HFF-Myc (cell line): ENCODE measurements at regions not wholly inside any gene's neighbourhood (a gene's known extent, or its start where the extent isn't known, plus 50 kb on each side); places are given as distances from the start of the nearest gene placed in this dataset.
"Not testable (repeated sequence)": the region's sequence is repeated elsewhere in the genome, so short reads cannot be mapped to it uniquely, and the experiment has no call there.

ENCODE experiments used
- DNase-seq: peaks from one replicate; pipeline ENCODE4 v3.0.0-alpha.2; 2011; ENCODE audit warnings: low read depth; ENCODE audit errors: extremely low read depth
- H3K4me3 ChIP-seq: replicated peaks from 2 replicates; pipeline ENCODE4 v1.5.1; 2011; ENCODE audit warnings: low read depth, mild to moderate bottlenecking, control low read depth, low read length
- TF ChIP-seq, protein P1 (sequence below): IDR thresholded peaks from 2 replicates; pipeline ENCODE4 v1.5.1; 2012; ENCODE audit warnings: mild to moderate bottlenecking, low read depth, low read length, control low read depth; ENCODE audit errors: missing control alignments

- TF ChIP-seq, protein P1, sequence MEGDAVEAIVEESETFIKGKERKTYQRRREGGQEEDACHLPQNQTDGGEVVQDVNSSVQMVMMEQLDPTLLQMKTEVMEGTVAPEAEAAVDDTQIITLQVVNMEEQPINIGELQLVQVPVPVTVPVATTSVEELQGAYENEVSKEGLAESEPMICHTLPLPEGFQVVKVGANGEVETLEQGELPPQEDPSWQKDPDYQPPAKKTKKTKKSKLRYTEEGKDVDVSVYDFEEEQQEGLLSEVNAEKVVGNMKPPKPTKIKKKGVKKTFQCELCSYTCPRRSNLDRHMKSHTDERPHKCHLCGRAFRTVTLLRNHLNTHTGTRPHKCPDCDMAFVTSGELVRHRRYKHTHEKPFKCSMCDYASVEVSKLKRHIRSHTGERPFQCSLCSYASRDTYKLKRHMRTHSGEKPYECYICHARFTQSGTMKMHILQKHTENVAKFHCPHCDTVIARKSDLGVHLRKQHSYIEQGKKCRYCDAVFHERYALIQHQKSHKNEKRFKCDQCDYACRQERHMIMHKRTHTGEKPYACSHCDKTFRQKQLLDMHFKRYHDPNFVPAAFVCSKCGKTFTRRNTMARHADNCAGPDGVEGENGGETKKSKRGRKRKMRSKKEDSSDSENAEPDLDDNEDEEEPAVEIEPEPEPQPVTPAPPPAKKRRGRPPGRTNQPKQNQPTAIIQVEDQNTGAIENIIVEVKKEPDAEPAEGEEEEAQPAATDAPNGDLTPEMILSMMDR: no peak
- peak; percentile 6 for DNase-seq
- no peak overlapping the region for H3K4me3 ChIP-seq
Observed at GRCh38 chr4:138348055-138348454, 105.9 kb upstream of the SLC7A11 start.

- TF ChIP-seq, protein P1: no peak
- DNase-seq: no peak
- no peak overlapping the region for H3K4me3 ChIP-seq
Observed at GRCh38 chr4:138347561-138347960, 105.4 kb upstream of the SLC7A11 start.

GRCh38 chr4:138344851-138345250, 102.7 kb upstream of the SLC7A11 start:
- DNase-seq: no peak
- TF ChIP-seq, protein P1: no peak
- no peak overlapping the region for H3K4me3 ChIP-seq

DNA sequence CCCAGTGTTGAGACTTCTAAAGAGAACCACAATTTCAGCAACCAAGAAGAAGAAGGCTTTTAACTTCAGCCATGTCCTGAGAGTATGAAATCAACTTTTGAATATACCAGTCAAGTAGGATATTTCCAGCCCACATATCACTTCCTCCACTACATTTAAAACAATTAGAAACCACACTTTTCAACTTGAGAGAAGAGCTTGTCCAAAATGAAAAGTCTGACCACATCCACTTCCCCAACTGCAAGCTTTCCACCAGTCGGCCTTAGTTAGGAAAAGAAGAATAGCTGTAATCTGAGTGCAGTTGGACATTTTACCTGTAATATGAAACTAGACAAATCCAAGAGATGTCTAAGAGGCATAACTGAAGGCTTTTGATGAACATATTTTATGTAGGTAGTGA, 101.9 kb upstream of the SLC7A11 start:
- TF ChIP-seq, protein P1: no peak
- H3K4me3 ChIP-seq: no peak overlapping the region
- no peak for DNase-seq

GRCh38 chr4:138341739-138342415, 99.7 kb upstream of the SLC7A11 start:
- no peak for DNase-seq
- TF ChIP-seq, protein P1: no peak
- H3K4me3 ChIP-seq: no peak overlapping the region

DNA sequence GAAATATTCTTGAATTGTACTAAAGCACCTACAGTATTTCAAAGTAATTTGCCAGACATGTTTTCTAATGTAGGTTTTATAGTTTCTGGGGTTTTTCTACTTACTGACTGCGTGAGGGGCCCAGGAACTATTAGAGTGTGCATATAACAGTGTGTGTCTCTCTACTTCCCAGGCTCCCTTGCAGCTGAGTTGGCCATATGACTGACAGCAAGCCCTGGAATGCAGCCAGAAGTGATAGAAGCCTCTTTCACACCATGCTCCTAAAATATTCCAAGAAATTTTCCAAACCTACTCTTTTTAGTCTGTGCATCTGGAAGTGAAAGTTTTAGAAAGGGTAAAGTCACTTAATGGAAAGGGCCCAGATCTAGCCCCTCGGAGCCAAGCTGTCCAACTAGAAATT, 96.7 kb upstream of the SLC7A11 start:
- TF ChIP-seq, protein P1: no peak
- no peak for DNase-seq
- no peak overlapping the region for H3K4me3 ChIP-seq

DNA sequence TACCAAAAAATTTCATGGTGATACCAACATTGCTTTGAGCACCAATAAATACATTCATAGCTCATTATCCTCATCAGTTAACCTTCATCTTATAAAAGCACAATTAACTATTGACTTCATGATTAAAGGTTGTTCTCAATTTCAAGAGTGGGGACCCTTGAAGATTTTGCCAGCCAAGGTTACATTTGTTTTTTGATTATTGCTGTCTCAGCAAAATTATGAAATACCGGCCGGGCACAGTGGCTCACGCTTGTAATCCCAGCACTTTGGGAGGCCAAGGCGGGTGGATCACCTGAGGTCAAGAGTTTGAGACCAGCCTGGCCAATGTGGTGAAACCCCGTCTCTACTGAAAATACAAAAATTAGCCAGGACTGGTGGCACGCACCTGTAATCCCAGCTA, 96.1 kb upstream of the SLC7A11 start:
- not testable (repeated sequence) for H3K4me3 ChIP-seq, DNase-seq
